Panc1 (cell line): ENCODE measurements at regions not wholly inside any gene's neighbourhood (a gene's known extent, or its start where the extent isn't known, plus 50 kb on each side); places are given as distances from the start of the nearest gene placed in this dataset.

Source experiments
- ATAC-seq: fragments of 200-7000 bp; cut with Tn5 transposase; 2 replicates; pipeline ENCODE4 v1.9.1; 2020; ENCODE audit warnings: mild to moderate bottlenecking, moderate library complexity
- BruUV-seq: library from RNA; stranded (reverse); fragments of 400-500 nt; replicated peaks from 2 replicates; lab custom pipeline; 2021; lab: Mats Ljungman, UMichigan
- CTCF ChIA-PET: fragments of 300-600 bp; sonication (Branson Sonifier 250); formaldehyde crosslinking; loops from one replicate; lab custom pipeline; 2022; ENCODE audit warnings: antibody characterized with exemption; lab: Charles Lee
- POLR2A ChIA-PET: fragments of 300-600 bp; sonication (Branson Sonifier 250); formaldehyde crosslinking; loops from one replicate; lab custom pipeline; 2022; ENCODE audit warnings: antibody characterized with exemption; lab: Charles Lee
- DNase-seq: peaks from one replicate; pipeline ENCODE4 v3.0.0-alpha.2; 2010; ENCODE audit warnings: low read depth, low spot score
- H3K27ac ChIP-seq: 2 replicates; pipeline ENCODE4 v1.5.1; 2011; ENCODE audit warnings: mild to moderate bottlenecking, low read length, inconsistent platforms
- H3K27me3 ChIP-seq: fragments of 200-500 bp; sonication (Bioruptor generic); 2 replicates; pipeline ENCODE4 v1.6.0; 2014; ENCODE audit warnings: low read length, inconsistent platforms; ENCODE audit not compliant: control insufficient read depth, insufficient read depth
- H3K36me3 ChIP-seq: fragments of 200-500 bp; sonication (Bioruptor generic); 2 replicates; pipeline ENCODE4 v1.5.1; 2014; ENCODE audit warnings: inconsistent platforms, mild to moderate bottlenecking, low read length, moderate library complexity; ENCODE audit not compliant: control insufficient read depth, insufficient read depth
- H3K4me1 ChIP-seq: 2 replicates; pipeline ENCODE4 v1.5.1; 2011; ENCODE audit warnings: inconsistent platforms, mild to moderate bottlenecking, low read length, moderate library complexity; ENCODE audit not compliant: control insufficient read depth, insufficient read depth
- H3K4me3 ChIP-seq, 2 experiments: 2 replicates each; pipeline ENCODE4 v1.5.1; 2011 to 2012; ENCODE audit warnings: low read depth in 2 of 2, low read length in 2 of 2, mild to moderate bottlenecking in 2 of 2, inconsistent platforms in 1 of 2, moderate library complexity in 1 of 2
- H3K9me3 ChIP-seq: fragments of 200-500 bp; sonication (Bioruptor generic); 2 replicates; pipeline ENCODE4 v1.5.1; 2014; ENCODE audit warnings: low read depth, mild to moderate bottlenecking, inconsistent platforms, low read length, moderate library complexity; ENCODE audit not compliant: control insufficient read depth, insufficient read depth
- CTCF ChIP-seq: fragments of 450-650 bp; IDR thresholded peaks from 2 replicates; pipeline ENCODE4 v1.5.1; 2017; ENCODE audit warnings: mild to moderate bottlenecking
- POLR2AphosphoS5 ChIP-seq: IDR thresholded peaks from 2 replicates; pipeline ENCODE4 v1.6.1; 2012; ENCODE audit warnings: mild to moderate bottlenecking, low read depth, low read length, moderate library complexity
- REST ChIP-seq, 2 experiments: IDR thresholded peaks; 2 replicates each; pipeline ENCODE4 v1.6.1; 2011 to 2012; ENCODE audit warnings: low read depth in 2 of 2, control low read depth in 1 of 2, low read length in 1 of 2, mild to moderate bottlenecking in 1 of 2, moderate library complexity in 1 of 2; ENCODE audit not compliant: insufficient read depth in 1 of 2
- SIN3A ChIP-seq: IDR thresholded peaks from 2 replicates; pipeline ENCODE4 v1.6.1; 2012; ENCODE audit warnings: low read depth, mild to moderate bottlenecking, low read length, moderate library complexity, borderline replicate concordance; ENCODE audit not compliant: insufficient read depth
- TCF7L2 ChIP-seq: IDR thresholded peaks from 2 replicates; pipeline ENCODE4 v1.6.1; 2011; ENCODE audit warnings: mild to moderate bottlenecking, low read depth, low read length, inconsistent platforms
- in situ Hi-C: cut with HindIII; loops from 2 replicates; pipeline ENCODE4 v1.10.0; 2016; ENCODE audit warnings: low sequenced_read_pairs, low pct_unique_long_range_greater_than_20kb
- intact Hi-C: fragments of 100-400 bp; cut with micrococcal nuclease; formaldehyde crosslinking; loops from one replicate; pipeline ENCODE4 v1.10.0; 2022; ENCODE audit not compliant: unreplicated experiment

- Histone ChIP-seq H3K27ac (no peak overlapping the region), H3K36me3 (no peaks in the 10 kb centered on the region), H3K4me1 (no peaks in the 10 kb centered on the region), H3K9me3 (no peaks in the 10 kb centered on the region), H3K4me3 (no peak overlapping the region), H3K27me3 (no peaks in the 10 kb centered on the region)
- BruUV-seq = no TSS peak
- CTCF ChIA-PET = no interaction called here
- no peak for ATAC-seq
- intact Hi-C loops = no loop called here
- DNase-seq = no peak
- in situ Hi-C loops = no loop called here
- TF ChIP-seq CTCF (no peak), POLR2AphosphoS5 (no peak), REST (IDR thresholded peaks at IDR 0.05; ENCODE audit: insufficient read depth in 1 of 2, low read depth in 2 of 2, low read length in 1 of 2) (no peak), TCF7L2 (no peak), SIN3A (no peak)
- POLR2A ChIA-PET = no interaction called here
Measured at GRCh38 chr18:44410740-44411139, 269.9 kb upstream of the SETBP1 start.

GRCh38 chr18:44411262-44411905 lies 269.3 kb upstream of the SETBP1 start:
- Histone ChIP-seq H3K27ac (no peak overlapping the region), H3K36me3 (no peaks in the 10 kb centered on the region), H3K4me1 (no peaks in the 10 kb centered on the region), H3K4me3 (no peak overlapping the region), H3K27me3 (no peaks in the 10 kb centered on the region), H3K9me3 (no peaks in the 10 kb centered on the region)
- POLR2A ChIA-PET = no interaction called here
- no TSS peak for BruUV-seq
- no peak for ATAC-seq
- CTCF ChIA-PET = no interaction called here
- in situ Hi-C loops (no loop called here), intact Hi-C loops (no loop called here)
- no peak for TF ChIP-seq REST (IDR thresholded peaks at IDR 0.05; ENCODE audit: insufficient read depth in 1 of 2, low read depth in 2 of 2, low read length in 1 of 2)
- TF ChIP-seq TCF7L2 = no peak
- TF ChIP-seq CTCF = no peak
- no peak for TF ChIP-seq SIN3A
- TF ChIP-seq POLR2AphosphoS5 = no peak
- no peak for DNase-seq
